HL-60 (cell line): ENCODE measurements at regions not wholly inside any gene's neighbourhood (a gene's known extent, or its start where the extent isn't known, plus 50 kb on each side); places are given as distances from the start of the nearest gene placed in this dataset.

Experiments used
- CTCF ChIP-seq: IDR thresholded peaks from one replicate; pipeline ENCODE4 v1.5.1; 2011; ENCODE audit warnings: low read length, control low read depth, inconsistent platforms; ENCODE audit not compliant: insufficient read depth
- GABPA ChIP-seq: IDR thresholded peaks from 2 replicates; pipeline ENCODE4 v1.6.1; 2012; ENCODE audit warnings: low read depth
- POLR2AphosphoS5 ChIP-seq: IDR thresholded peaks from 2 replicates; pipeline ENCODE4 v1.6.1; 2012; ENCODE audit warnings: low read depth
- REST ChIP-seq: IDR thresholded peaks from 2 replicates; pipeline ENCODE4 v1.6.1; 2012; ENCODE audit warnings: low read depth; ENCODE audit not compliant: insufficient replicate concordance
- SPI1 ChIP-seq: IDR thresholded peaks from 2 replicates; pipeline ENCODE4 v1.6.1; 2012; ENCODE audit warnings: low read depth, mild to moderate bottlenecking, borderline replicate concordance

GRCh38 chr9:115498303-115498702 lies 380.3 kb upstream of the TNC start:
- TF ChIP-seq CTCF (no peak), POLR2AphosphoS5 (no peak), GABPA (no peak), REST (no peak), SPI1 (no peak)
